H9 (cell line): ENCODE measurements at regions not wholly inside any gene's neighbourhood (a gene's known extent, or its start where the extent isn't known, plus 50 kb on each side); places are given as distances from the start of the nearest gene placed in this dataset.

Experiments
- DNase-seq: peaks from one replicate; pipeline ENCODE4 v3.0.0-alpha.2; 2017
- H2AFZ ChIP-seq: one replicate; pipeline ENCODE4 v1.6.1; 2013; ENCODE audit warnings: mild to moderate bottlenecking, low read length, control low read depth, moderate library complexity
- H2AK5ac ChIP-seq: 2 replicates; pipeline ENCODE4 v1.6.1; 2013; ENCODE audit warnings: low read length, control low read depth, mixed read lengths; ENCODE audit not compliant: insufficient read length
- H2BK120ac ChIP-seq: one replicate; pipeline ENCODE4 v1.6.1; 2013; ENCODE audit warnings: low read depth, mild to moderate bottlenecking, low read length, control low read depth, inconsistent platforms; ENCODE audit not compliant: poor library complexity, severe bottlenecking
- H2BK12ac ChIP-seq: 2 replicates; pipeline ENCODE4 v1.6.1; 2013; ENCODE audit warnings: low read length, control low read depth, mixed read lengths, low read depth; ENCODE audit not compliant: insufficient read length
- H2BK15ac ChIP-seq: 2 replicates; pipeline ENCODE4 v1.6.1; 2013; ENCODE audit warnings: low read depth, low read length, control low read depth
- H2BK20ac ChIP-seq: one replicate; pipeline ENCODE4 v1.6.1; 2013; ENCODE audit warnings: low read depth, mild to moderate bottlenecking, low read length, control low read depth, inconsistent platforms; ENCODE audit not compliant: poor library complexity, severe bottlenecking
- H2BK5ac ChIP-seq: 2 replicates; pipeline ENCODE4 v1.6.1; 2013; ENCODE audit warnings: low read length, control low read depth, mixed read lengths; ENCODE audit not compliant: insufficient read length
- H3K14ac ChIP-seq: 2 replicates; pipeline ENCODE4 v1.6.1; 2013; ENCODE audit warnings: low read length, control low read depth; ENCODE audit not compliant: insufficient read depth
- H3K18ac ChIP-seq: 2 replicates; pipeline ENCODE4 v1.6.1; 2013; ENCODE audit warnings: low read depth, mild to moderate bottlenecking, mixed read lengths, low read length, control low read depth; ENCODE audit not compliant: insufficient read length
- H3K23ac ChIP-seq: 2 replicates; pipeline ENCODE4 v1.6.1; 2013; ENCODE audit warnings: low read length, control low read depth, mixed read lengths, low read depth; ENCODE audit not compliant: insufficient read length
- H3K23me2 ChIP-seq: 2 replicates; pipeline ENCODE4 v1.6.1; 2013; ENCODE audit warnings: low read depth, mild to moderate bottlenecking, mixed read lengths, low read length, control low read depth; ENCODE audit not compliant: insufficient read length, poor library complexity, severe bottlenecking
- H3K27ac ChIP-seq: 2 replicates; pipeline ENCODE4 v1.5.1; 2013; ENCODE audit warnings: low read length, control low read depth, mixed read lengths, low read depth; ENCODE audit not compliant: insufficient read length
- H3K27me3 ChIP-seq: 2 replicates; pipeline ENCODE4 v1.6.1; 2013; ENCODE audit warnings: low read length, control low read depth, inconsistent platforms; ENCODE audit not compliant: insufficient read depth
- H3K4ac ChIP-seq: 2 replicates; pipeline ENCODE4 v1.6.1; 2013; ENCODE audit warnings: low read depth, mild to moderate bottlenecking, control low read depth, inconsistent platforms, low read length, moderate library complexity
- H3K4me1 ChIP-seq: 2 replicates; pipeline ENCODE4 v1.6.1; 2013; ENCODE audit warnings: low read length, control low read depth, inconsistent platforms; ENCODE audit not compliant: insufficient read depth
- H3K4me2 ChIP-seq: 2 replicates; pipeline ENCODE4 v1.6.1; 2013; ENCODE audit warnings: low read length, control low read depth, mixed read lengths; ENCODE audit not compliant: insufficient read length, insufficient read depth
- H3K56ac ChIP-seq: 2 replicates; pipeline ENCODE4 v1.6.1; 2013; ENCODE audit warnings: low read depth, mild to moderate bottlenecking, mixed read lengths, low read length, control low read depth; ENCODE audit not compliant: insufficient read length
- H3K79me1 ChIP-seq: 2 replicates; pipeline ENCODE4 v1.6.1; 2013; ENCODE audit warnings: low read depth, mild to moderate bottlenecking, moderate library complexity, low read length, control low read depth, inconsistent platforms; ENCODE audit not compliant: insufficient read depth, poor library complexity, severe bottlenecking
- H3K79me2 ChIP-seq: 2 replicates; pipeline ENCODE4 v1.6.1; 2013; ENCODE audit warnings: low read length, control low read depth, inconsistent platforms; ENCODE audit not compliant: insufficient read depth
- H3K9ac ChIP-seq: 2 replicates; pipeline ENCODE4 v1.6.1; 2013; ENCODE audit warnings: low read length, control low read depth, mixed read lengths; ENCODE audit not compliant: insufficient read length; ENCODE audit errors: extremely low read depth
- H3K9me3 ChIP-seq: one replicate; pipeline ENCODE4 v1.6.1; 2013; ENCODE audit warnings: low read depth, low read length, inconsistent platforms; ENCODE audit not compliant: control insufficient read depth
- H3T11ph ChIP-seq: one replicate; pipeline ENCODE4 v1.6.1; 2013; ENCODE audit warnings: mild to moderate bottlenecking, low read length, control low read depth, inconsistent platforms
- H4K20me1 ChIP-seq: one replicate; pipeline ENCODE4 v1.6.1; 2013; ENCODE audit not compliant: control insufficient read depth, insufficient read length, insufficient read depth
- H4K5ac ChIP-seq: 2 replicates; pipeline ENCODE4 v1.6.1; 2013; ENCODE audit warnings: low read depth, mild to moderate bottlenecking, mixed read lengths, low read length, control low read depth; ENCODE audit not compliant: insufficient read length
- H4K8ac ChIP-seq: replicated peaks from 2 replicates; pipeline ENCODE4 v1.6.1; 2013; ENCODE audit warnings: low read length, control low read depth, mixed read lengths, low read depth; ENCODE audit not compliant: insufficient read length
- H4K91ac ChIP-seq: 2 replicates; pipeline ENCODE4 v1.6.1; 2013; ENCODE audit warnings: low read depth, mild to moderate bottlenecking, moderate library complexity, mixed read lengths, low read length, control low read depth; ENCODE audit not compliant: insufficient read length
- H3K27ac Mint-ChIP-seq, 3 experiments: 2 replicates in 2 of 3; 3 replicates in 1 of 3; pipeline ENCODE4 v1.8.0; 2020 to 2021; ENCODE audit warnings: mixed read lengths in 3 of 3, mild to moderate bottlenecking in 1 of 3, moderate library complexity in 1 of 3
- H3K27me3 Mint-ChIP-seq: 2 replicates; pipeline ENCODE4 v1.8.0; 2021; ENCODE audit warnings: low read depth, mild to moderate bottlenecking, moderate library complexity, mixed read lengths
- H3K36me3 Mint-ChIP-seq, 3 experiments: 2 replicates in 2 of 3; 3 replicates in 1 of 3; pipeline ENCODE4 v1.8.0; 2020 to 2021; ENCODE audit warnings: low read depth in 3 of 3, mixed read lengths in 3 of 3; ENCODE audit not compliant: insufficient read depth in 1 of 3
- H3K4me1 Mint-ChIP-seq, 2 experiments: 2 replicates each; pipeline ENCODE4 v1.8.0; 2020; ENCODE audit warnings: mixed read lengths in 2 of 2
- H3K4me3 Mint-ChIP-seq, 2 experiments: 2 replicates in 1 of 2; 3 replicates in 1 of 2; pipeline ENCODE4 v1.8.0; 2020 to 2021; ENCODE audit warnings: mild to moderate bottlenecking in 2 of 2, mixed read lengths in 2 of 2, moderate library complexity in 1 of 2
- H3K9me3 Mint-ChIP-seq, 2 experiments: 2 replicates in 1 of 2; 3 replicates in 1 of 2; pipeline ENCODE4 v1.8.0; 2020; ENCODE audit warnings: mild to moderate bottlenecking in 2 of 2, mixed read lengths in 2 of 2, moderate library complexity in 1 of 2
- CTCF ChIP-seq: fragments of 200-600 bp; sonication (generic); conservative IDR thresholded peaks from 3 replicates; pipeline ENCODE4 v1.8.0; 2021; ENCODE audit warnings: antibody characterized with exemption, mild to moderate bottlenecking
- WGBS: extraction: QIAGEN DNeasy Blood & Tissue Kit; methylation state at CpG from one replicate; pipeline ENCODE4 v1.1.7; 2013; ENCODE audit warnings: missing lambda C conversion rate, low lambda C conversion rate, mixed read lengths; ENCODE audit not compliant: insufficient read length; ENCODE audit errors: extremely low coverage; 5-methylcytosine and 5-hydroxymethylcytosine counted together

GRCh38 chr3:181569356-181569940, 142.3 kb upstream of the SOX2 start:
- H2AFZ ChIP-seq, result no peak overlapping the region
- Mint-ChIP-seq H3K4me3 (no peak overlapping the region), H3K4me1 (0 out of 4 replicates have a peak, but pooled peaks cover 0 to 3% of the 10 kb centered on the region in 2 experiments), H3K9me3 (no peaks in the 10 kb centered on the region), H3K27me3 (no peaks in the 10 kb centered on the region), H3K27ac (no peak overlapping the region), H3K36me3 (no peaks in the 10 kb centered on the region)
- H3K79me1 ChIP-seq, result no peaks in the 10 kb centered on the region
- TF ChIP-seq CTCF, result no peak
- no CpG with 5 or more reads among the region's 3 CpGs for WGBS
- DNase-seq, result no peak
- H2BK20ac ChIP-seq, result no peak overlapping the region
- H3K4me2 ChIP-seq, result no peak overlapping the region
- H2BK120ac ChIP-seq, result no peak overlapping the region
- H3K18ac ChIP-seq, result no peak overlapping the region
- no peaks in the 10 kb centered on the region for H3K27me3 ChIP-seq
- no peak overlapping the region for H2AK5ac ChIP-seq
- H3K14ac ChIP-seq, result no peak overlapping the region
- no peaks in the 10 kb centered on the region for H3K4me1 ChIP-seq
- H3K27ac ChIP-seq, result no peak overlapping the region
- no peaks in the 10 kb centered on the region for H3K23me2 ChIP-seq
- no peak overlapping the region for H4K5ac ChIP-seq
- H2BK12ac ChIP-seq, result no peak overlapping the region
- no peak overlapping the region for H4K91ac ChIP-seq
- no peak overlapping the region for H3K4ac ChIP-seq
- H3K79me2 ChIP-seq, result no peaks in the 10 kb centered on the region
- H3K23ac ChIP-seq, result no peak overlapping the region
- H3K9ac ChIP-seq, result no peak overlapping the region
- H2BK5ac ChIP-seq, result no peak overlapping the region
- H4K20me1 ChIP-seq, result no peaks in the 10 kb centered on the region
- H2BK15ac ChIP-seq, result no peak overlapping the region
- H3T11ph ChIP-seq, result no peak overlapping the region
- H3K9me3 ChIP-seq, result no peaks in the 10 kb centered on the region
- no peak overlapping the region for H3K56ac ChIP-seq
- no peak overlapping the region for H4K8ac ChIP-seq
